Aorta (tissue), 5 donors: ENCODE measurements at regions not wholly inside any gene's neighbourhood (a gene's known extent, or its start where the extent isn't known, plus 50 kb on each side); places are given as distances from the start of the nearest gene placed in this dataset.
A peak's percentile ranks its signal among the peaks of the same experiment; 100 is the strongest.
"Not testable (repeated sequence)": the region's sequence is repeated elsewhere in the genome, so short reads cannot be mapped to it uniquely, and the experiment has no call there.

Experiments used
- ATAC-seq: fragments of 200-7000 bp; cut with Tn5 transposase; one replicate; pipeline ENCODE4 v1.9.1; 2022; ENCODE audit warnings: moderate library complexity; ENCODE audit not compliant: low FRiP score
- DNase-seq, 2 donors: peaks; one replicate each; pipeline ENCODE4 v3.0.0-alpha.2; 2020
- H3K27ac ChIP-seq, 2 donors: one replicate each; pipeline ENCODE4 v1.5.1; 2013; ENCODE audit warnings: low read length in 2 of 2, mild to moderate bottlenecking in 2 of 2, moderate library complexity in 2 of 2, control low read depth in 1 of 2, inconsistent platforms in 1 of 2, low read depth in 1 of 2
- H3K27me3 ChIP-seq, 2 donors: one replicate each; pipeline ENCODE4 v1.6.1; 2013; ENCODE audit warnings: control low read depth in 1 of 2, low read length in 1 of 2, mild to moderate bottlenecking in 1 of 2, moderate library complexity in 1 of 2; ENCODE audit not compliant: insufficient read depth in 2 of 2, control insufficient read depth in 1 of 2
- H3K36me3 ChIP-seq, 2 donors: one replicate each; pipeline ENCODE4 v1.6.1; 2013; ENCODE audit warnings: control low read depth in 1 of 2, low read length in 1 of 2, mild to moderate bottlenecking in 1 of 2; ENCODE audit not compliant: insufficient read depth in 2 of 2, control insufficient read depth in 1 of 2
- H3K4me1 ChIP-seq, 2 donors: one replicate each; pipeline ENCODE4 v1.6.1; 2013; ENCODE audit warnings: low read length in 2 of 2, control low read depth in 1 of 2, mild to moderate bottlenecking in 1 of 2, moderate library complexity in 1 of 2; ENCODE audit not compliant: insufficient read depth in 2 of 2, control insufficient read depth in 1 of 2
- H3K4me3 ChIP-seq, 2 donors: one replicate each; pipeline ENCODE4 v1.5.1; 2013; ENCODE audit warnings: low read length in 2 of 2, control low read depth in 1 of 2, mild to moderate bottlenecking in 1 of 2
- H3K9me3 ChIP-seq: one replicate; pipeline ENCODE4 v1.6.1; 2013; ENCODE audit warnings: mild to moderate bottlenecking, low read length; ENCODE audit not compliant: control insufficient read depth
- WGBS, 2 donors: extraction: QIAGEN DNeasy Blood & Tissue Kit; methylation state at CpG; one replicate each; pipeline ENCODE4 v1.1.7; 2013; 5-methylcytosine and 5-hydroxymethylcytosine counted together
- intact Hi-C, 2 donors: fragments of 100-400 bp; cut with DNase I; formaldehyde crosslinking; loops; one replicate each; pipeline versions ENCODE4 v1.14.2 to v1.15.0; 2022
- donor health status: healthy with polysubstance abuse.
- donor health status: Bipolar disorder and iron deficiency.
- donor health status: DM: no; HTN: no; CAD: no.
- donor health status: DM: no; HTN: no; CAD: no.
- donor health status: DM: yes; HTN: yes; CAD: no.

DNA sequence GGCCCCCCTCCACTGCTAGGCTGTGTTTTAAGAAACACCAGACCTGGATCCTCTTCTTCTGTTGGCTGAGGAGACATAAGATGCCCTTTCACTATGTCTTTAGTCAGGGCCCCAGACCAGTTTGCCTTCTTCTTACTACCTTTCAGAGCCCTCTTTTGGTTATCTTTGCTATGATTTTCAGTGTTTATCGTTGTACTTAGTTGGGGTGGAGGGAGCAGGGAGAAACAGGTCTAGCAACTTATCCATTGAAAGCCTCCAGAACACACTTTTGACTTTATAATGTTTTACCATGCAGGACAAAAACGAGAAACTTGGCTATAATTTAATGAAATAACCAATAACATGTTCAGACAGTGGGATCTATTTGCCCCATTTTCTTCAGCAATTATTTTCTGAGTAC lies 525.2 kb downstream of the TNS3 start:
- DNase-seq (no peak), ATAC-seq (no peak)
- H3K27ac ChIP-seq, result no peak overlapping the region
- no peak overlapping the region for H3K4me3 ChIP-seq
- WGBS, 2 donors, result 66 to 70% methylated on average over 2 of the region's 2 CpGs
- H3K27me3 ChIP-seq, result no peaks in the 10 kb centered on the region
- H3K36me3 ChIP-seq, result no peaks in the 10 kb centered on the region
- H3K4me1 ChIP-seq, result peaks cover 0 to 2% of the 10 kb centered on the region in 2 donors
- no peaks in the 10 kb centered on the region for H3K9me3 ChIP-seq
- intact Hi-C loops, result no loop called here

DNA sequence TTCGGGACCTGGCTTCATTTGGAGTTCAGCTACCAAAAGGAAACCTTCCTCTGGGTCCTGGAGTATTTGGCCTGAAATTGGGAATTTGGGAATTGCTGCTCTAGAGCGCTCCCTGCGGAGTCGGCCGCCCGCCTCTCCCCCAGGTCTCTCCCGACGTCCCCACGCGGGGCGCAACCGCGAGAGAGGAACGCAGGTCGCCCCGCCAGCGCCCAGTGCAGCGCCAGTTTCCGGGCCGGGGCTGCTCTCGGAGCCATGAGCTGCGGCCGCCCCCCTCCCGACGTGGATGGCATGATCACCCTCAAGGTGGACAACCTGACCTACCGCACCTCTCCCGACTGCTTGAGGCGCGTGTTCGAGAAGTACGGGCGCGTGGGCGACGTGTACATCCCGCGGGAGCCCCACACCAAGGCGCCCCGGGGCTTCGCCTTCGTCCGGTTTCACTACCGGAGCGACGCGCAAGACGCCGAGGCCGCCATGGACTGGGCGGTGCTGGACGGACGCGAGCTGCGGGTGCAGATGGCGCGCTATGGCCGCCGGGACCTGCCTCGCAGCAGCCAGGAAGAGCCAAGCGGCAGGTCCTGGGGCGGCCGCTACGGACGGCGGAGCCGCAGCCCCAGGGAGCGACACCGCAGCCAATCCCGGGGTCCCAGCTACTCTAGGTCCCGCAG lies 529.2 kb downstream of the TNS3 start:
- 14 to 32% methylated on average over 62 to 70 of the region's 70 CpGs for WGBS, 2 donors
- intact Hi-C loops, DNase-seq, H3K9me3 ChIP-seq, H3K4me1 ChIP-seq, H3K36me3 ChIP-seq, H3K27me3 ChIP-seq, H3K27ac ChIP-seq: not testable (repeated sequence)
- peak; percentile 37 for ATAC-seq
- peak overlapping the region in 1 of 2 donors; percentile 11 for H3K4me3 ChIP-seq

DNA sequence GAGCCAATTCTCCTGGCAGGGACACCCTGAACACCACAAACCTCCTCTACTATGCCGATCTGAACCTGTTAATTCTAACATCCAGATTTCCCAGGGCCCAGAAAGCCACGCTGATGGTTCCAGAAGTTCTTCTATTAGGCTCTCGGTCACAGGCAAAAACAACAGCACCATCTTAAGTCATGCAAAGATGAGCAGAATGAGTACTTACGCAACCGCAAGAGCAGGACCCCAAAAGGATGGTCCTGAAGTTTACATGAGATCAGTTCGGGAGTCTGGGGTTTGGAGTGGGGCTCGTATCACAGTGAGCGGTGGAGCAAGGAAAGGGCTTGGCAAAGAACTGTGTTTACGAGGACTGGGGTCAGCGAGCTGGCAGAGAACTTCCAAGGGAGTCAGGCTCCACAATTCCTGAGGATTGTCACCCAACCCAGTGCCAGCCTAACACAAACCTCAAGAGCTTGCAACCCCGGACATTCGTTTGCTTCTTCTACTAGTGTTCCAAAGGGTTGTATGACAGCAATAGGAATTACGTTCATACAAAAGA lies 532.6 kb downstream of the TNS3 start:
- peaks cover 0 to 2% of the 10 kb centered on the region in 2 donors for H3K4me1 ChIP-seq
- DNase-seq, result no peak
- intact Hi-C loops, result no loop called here
- no peaks in the 10 kb centered on the region for H3K27me3 ChIP-seq
- no peak overlapping the region for H3K27ac ChIP-seq
- WGBS, 2 donors, result 95 to 96% methylated on average over 13 of the region's 13 CpGs
- no peak for ATAC-seq
- no peaks in the 10 kb centered on the region for H3K9me3 ChIP-seq
- H3K4me3 ChIP-seq, result no peak overlapping the region
- no peaks in the 10 kb centered on the region for H3K36me3 ChIP-seq

DNA sequence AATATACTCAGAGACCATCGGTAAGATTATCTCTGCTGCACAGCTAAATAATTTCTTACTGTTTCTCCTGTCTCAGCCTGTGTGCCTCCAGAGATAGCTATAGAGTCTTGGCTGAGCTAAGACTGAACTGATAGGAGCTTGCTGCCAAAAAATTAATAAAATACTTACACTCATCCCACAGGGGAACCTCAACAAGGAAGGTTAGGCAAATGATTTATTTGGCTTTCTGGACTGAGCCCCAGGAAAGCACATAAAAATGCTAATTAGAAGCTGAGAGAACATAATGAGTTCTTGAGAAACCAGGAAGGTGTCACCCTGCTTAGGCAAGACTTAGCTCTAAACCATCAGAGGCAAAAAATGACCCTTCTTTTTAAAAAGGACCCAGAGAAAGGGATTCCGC lies 534.5 kb downstream of the TNS3 start:
- no peaks in the 10 kb centered on the region for H3K36me3 ChIP-seq
- no peak overlapping the region for H3K4me3 ChIP-seq
- H3K4me1 ChIP-seq, result peaks cover 0 to 2% of the 10 kb centered on the region in 2 donors
- ATAC-seq, result peak; percentile 68
- intact Hi-C loops, result no loop called here
- no peak for DNase-seq
- no peaks in the 10 kb centered on the region for H3K27me3 ChIP-seq
- no peaks in the 10 kb centered on the region for H3K9me3 ChIP-seq
- WGBS, 2 donors, result 68% methylated on average over 2 of the region's 2 CpGs
- no peak overlapping the region for H3K27ac ChIP-seq

DNA sequence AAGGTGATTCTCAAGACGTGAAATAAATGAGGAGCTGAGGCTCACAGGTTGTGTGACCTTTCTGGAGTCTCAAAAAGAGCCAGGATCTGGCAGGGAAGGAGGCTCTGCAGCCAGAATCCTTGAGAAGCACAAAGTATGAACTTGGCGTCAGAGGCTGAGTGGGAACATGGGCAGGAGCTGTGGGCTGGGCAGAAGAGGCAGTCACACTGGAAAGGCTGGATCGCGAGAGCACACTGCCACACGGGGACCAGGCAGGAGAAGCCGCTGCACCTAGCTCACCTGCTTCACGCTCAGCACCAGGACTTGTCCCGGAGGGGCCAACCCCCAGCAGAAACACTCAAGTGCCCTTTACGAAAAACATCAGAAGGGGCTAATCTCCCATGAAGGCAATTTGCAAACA lies 535.0 kb downstream of the TNS3 start:
- no peak for ATAC-seq

DNA sequence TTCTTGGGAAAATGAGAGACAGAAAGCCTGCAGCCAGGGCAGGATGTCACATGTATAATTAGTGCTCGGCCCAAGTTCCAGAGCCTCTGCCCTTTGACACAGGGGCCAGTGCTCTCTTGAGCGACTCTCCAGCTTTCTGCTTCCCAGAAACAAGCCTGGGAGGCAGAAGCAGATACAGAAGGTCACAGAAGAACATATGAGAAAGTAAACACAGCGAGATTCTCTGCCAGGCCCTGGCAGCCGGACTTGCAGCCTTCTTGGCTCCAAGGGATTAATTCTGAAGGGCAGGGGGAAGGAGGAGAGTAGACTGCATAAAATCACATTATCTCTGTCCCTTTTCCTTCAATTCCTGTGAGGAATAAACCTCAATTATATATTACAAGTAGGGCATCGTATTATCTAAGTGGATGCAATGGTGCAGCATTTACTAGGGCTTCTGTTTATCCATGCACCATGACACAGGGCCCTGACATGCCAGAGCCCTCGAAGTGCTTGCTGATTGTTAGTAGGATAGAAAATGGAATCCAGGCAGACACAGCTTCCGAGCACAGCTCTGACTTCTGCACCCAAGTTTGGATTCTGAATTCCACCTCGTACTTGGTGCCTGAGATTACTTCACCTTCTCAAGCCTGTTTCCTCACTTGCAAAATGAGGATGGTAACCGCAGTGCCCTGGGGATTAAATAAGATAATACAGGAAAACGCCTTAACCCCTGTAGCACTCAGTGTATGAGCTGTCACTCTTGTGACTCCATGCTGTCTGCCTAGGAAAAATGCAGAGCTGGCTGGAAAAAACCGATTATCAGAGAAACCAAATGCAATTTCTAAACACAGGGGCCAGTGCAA lies 536.5 kb downstream of the TNS3 start:
- ATAC-seq, result peak; percentile 52
- no peaks in the 10 kb centered on the region for H3K36me3 ChIP-seq
- H3K27me3 ChIP-seq, result no peaks in the 10 kb centered on the region
- peaks cover 0 to 2% of the 10 kb centered on the region in 2 donors for H3K4me1 ChIP-seq
- H3K4me3 ChIP-seq, result no peak overlapping the region
- H3K9me3 ChIP-seq, result no peaks in the 10 kb centered on the region
- intact Hi-C loops, result no loop called here
- H3K27ac ChIP-seq, result no peak overlapping the region
- WGBS, 2 donors, result 23 to 29% methylated on average over 11 of the region's 11 CpGs
- DNase-seq, result peak in 1 of 2 donors; percentile 54

More for the DNA sequence above, 535.0 kb downstream of the TNS3 start:
- H3K4me1 ChIP-seq, result peaks cover 0 to 2% of the 10 kb centered on the region in 2 donors
- no peaks in the 10 kb centered on the region for H3K36me3 ChIP-seq
- H3K27ac ChIP-seq, result no peak overlapping the region
- H3K9me3 ChIP-seq, result no peaks in the 10 kb centered on the region
- H3K4me3 ChIP-seq, result no peak overlapping the region
- 67 to 71% methylated on average over 9 of the region's 9 CpGs for WGBS, 2 donors
- intact Hi-C loops, result no loop called here
- H3K27me3 ChIP-seq, result no peaks in the 10 kb centered on the region
- DNase-seq, result no peak

DNA sequence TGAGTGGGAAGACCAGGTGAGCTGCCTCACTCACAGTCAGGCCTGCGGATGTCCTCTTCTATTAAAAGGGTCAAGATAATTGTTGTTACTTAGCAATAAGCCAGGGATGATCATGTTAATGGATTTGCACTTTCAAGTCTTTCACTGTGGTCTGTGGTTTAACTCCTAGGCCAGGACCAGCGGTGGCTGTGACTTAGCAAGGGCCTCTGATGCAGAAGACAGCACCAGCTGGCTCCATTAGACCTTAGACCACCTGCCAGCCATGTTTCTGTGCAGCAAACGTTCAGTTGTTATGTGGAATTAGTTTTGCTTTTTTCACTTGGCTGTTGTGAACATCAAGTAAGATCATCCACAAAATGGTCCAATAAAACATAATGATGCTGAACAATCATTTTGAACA lies 537.3 kb downstream of the TNS3 start:
- H3K4me3 ChIP-seq, result no peak overlapping the region
- H3K9me3 ChIP-seq, result no peaks in the 10 kb centered on the region
- DNase-seq (no peak), ATAC-seq (no peak)
- intact Hi-C loops, result no loop called here
- H3K27ac ChIP-seq, result no peak overlapping the region
- H3K4me1 ChIP-seq, result peaks cover 2 to 3% of the 10 kb centered on the region in 2 donors
- H3K27me3 ChIP-seq, result no peaks in the 10 kb centered on the region
- WGBS, 2 donors, result 75 to 82% methylated on average over 3 of the region's 3 CpGs
- H3K36me3 ChIP-seq, result no peaks in the 10 kb centered on the region

DNA sequence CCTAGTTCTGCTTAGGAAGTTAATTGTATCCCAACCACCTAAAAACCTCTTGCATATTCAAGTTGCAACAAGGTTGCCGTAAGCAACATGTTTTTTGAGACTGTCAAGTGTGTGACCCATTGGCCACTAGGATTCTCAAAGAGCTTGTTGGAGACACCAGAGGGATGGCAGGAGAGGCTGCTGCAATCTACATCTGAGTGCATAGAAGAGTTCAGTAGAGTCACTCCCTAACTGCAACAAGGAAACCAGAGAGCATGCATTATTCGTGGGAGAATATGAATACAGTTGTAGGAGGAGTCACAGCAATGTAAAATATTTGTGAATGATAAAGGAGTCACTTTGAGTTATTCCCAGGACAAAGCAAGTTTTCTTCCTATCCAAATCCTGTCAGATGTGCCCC lies 538.6 kb downstream of the TNS3 start:
- H3K36me3 ChIP-seq, result no peaks in the 10 kb centered on the region

More for the DNA sequence above, 538.6 kb downstream of the TNS3 start:
- H3K9me3 ChIP-seq, result no peaks in the 10 kb centered on the region
- no peak overlapping the region for H3K27ac ChIP-seq
- intact Hi-C loops, result no loop called here
- no peak overlapping the region for H3K4me3 ChIP-seq
- 34 to 38% methylated on average over 2 of the region's 2 CpGs for WGBS, 2 donors
- no peak for DNase-seq
- no peaks in the 10 kb centered on the region for H3K27me3 ChIP-seq
- peaks cover 2 to 9% of the 10 kb centered on the region in 2 donors for H3K4me1 ChIP-seq
- no peak for ATAC-seq
